ENCODE measurements at regions not wholly inside any gene's neighbourhood (a gene's known extent, or its start where the extent isn't known, plus 50 kb on each side); places are given as distances from the start of the nearest gene placed in this dataset.

GRCh38 chr17:73955616-73956015 lies 247.9 kb upstream of the RPL38 start:
- Histone ChIP-seq H4K20me1 (ENCODE audit: insufficient read depth) (no peaks in the 10 kb centered on the region), H3K27ac (ENCODE audit: low read depth, low read length) (no peak overlapping the region), H3K9me2 (ENCODE audit: insufficient read depth) (no peaks in the 10 kb centered on the region), H3K4me2 (ENCODE audit: low read length) (no peak overlapping the region), H3K4me1 (ENCODE audit: control insufficient read depth in 1 of 2, insufficient read depth in 2 of 2, low read length in 2 of 2) (no peaks in the 10 kb centered on the region), H3K27me3 (ENCODE audit: insufficient read depth, low read length) (peaks cover 7% of the 10 kb centered on the region; the same call in 1 of the 2 replicates), H3K36me3 (ENCODE audit: control insufficient read depth in 1 of 2, insufficient read depth in 2 of 2, low read length in 2 of 2) (no peaks in the 10 kb centered on the region), H2AFZ (ENCODE audit: low read depth, low read length, poor library complexity, severe bottlenecking) (no peak overlapping the region), H3K4me3 (replicated peaks in 1 of 2; ENCODE audit: low read depth in 1 of 2, low read length in 2 of 2) (no peak overlapping the region), H3K9me3 (ENCODE audit: control insufficient read depth in 1 of 2, insufficient read depth in 1 of 2, low read depth in 1 of 2, low read length in 2 of 2) (peaks cover 3 to 6% of the 10 kb centered on the region in 2 experiments; a peak in 2 of 4 replicates), H3K79me2 (ENCODE audit: insufficient read depth, low read length) (no peaks in the 10 kb centered on the region), H3K9ac (ENCODE audit: low read length) (no peak overlapping the region)
- ATAC-seq (no peak), DNase-seq (ENCODE audit: low read depth, low spot score) (no peak)
- CTCF ChIA-PET: no interaction called here
- POLR2A ChIA-PET: no interaction called here
- RAD21 ChIA-PET (ENCODE audit: low non-redundant PET in 1 of 2, low total read pairs in 2 of 2, uncharacterized antibody in 2 of 2, unreplicated experiment in 2 of 2): no interaction called here
- no TSS peak for BruUV-seq (replicated peaks)
- TF ChIP-seq EZH2phosphoT487 (IDR thresholded peaks at IDR 0.05; ENCODE audit: borderline replicate concordance) (no peak), YY1 (IDR thresholded peaks at IDR 0.05; ENCODE audit: extremely low read depth, insufficient replicate concordance, low read depth, low read length) (no peak), SRF (IDR thresholded peaks at IDR 0.05; ENCODE audit: low read depth) (no peak), ZFX (IDR thresholded peaks at IDR 0.05) (no peak), EZH2 (IDR thresholded peaks at IDR 0.05) (no peak), EGR1 (IDR thresholded peaks at IDR 0.05; ENCODE audit: low read depth) (no peak), FOSL1 (IDR thresholded peaks at IDR 0.05; ENCODE audit: low read depth) (no peak), JUND (IDR thresholded peaks at IDR 0.05) (no peak), REST (IDR thresholded peaks at IDR 0.05; ENCODE audit: low read depth) (no peak), CBX3 (IDR thresholded peaks at IDR 0.05; ENCODE audit: low read depth) (no peak), POLR2AphosphoS5 (IDR thresholded peaks at IDR 0.05; ENCODE audit: low read depth, low read length) (no peak), SP1 (IDR thresholded peaks at IDR 0.05; ENCODE audit: low read depth) (no peak), MAX (IDR thresholded peaks at IDR 0.05) (no peak), ATF3 (IDR thresholded peaks at IDR 0.05) (no peak), TCF7L2 (IDR thresholded peaks at IDR 0.05; ENCODE audit: borderline replicate concordance, extremely low read depth, insufficient read depth, insufficient read length) (no peak), POLR2A (IDR thresholded peaks at IDR 0.05; ENCODE audit: borderline replicate concordance, extremely low read depth, insufficient read depth, insufficient read length) (no peak), ZNF274 (IDR thresholded peaks at IDR 0.05; ENCODE audit: low read depth, low read length) (no peak), ELF1 (IDR thresholded peaks at IDR 0.05; ENCODE audit: borderline replicate concordance, low read depth) (no peak)
- intact Hi-C loops (cut with micrococcal nuclease): loop anchor here (1.0 kb wide), 2 partner anchors 298 to 526 kb away; no protein-coding TSS in a partner anchor

Measured in HCT116 (cell line).